Upper lobe of right lung (tissue), 1 donor: ENCODE measurements at regions not wholly inside any gene's neighbourhood (a gene's known extent, or its start where the extent isn't known, plus 50 kb on each side); places are given as distances from the start of the nearest gene placed in this dataset.
"Not testable (repeated sequence)": the region's sequence is repeated elsewhere in the genome, so short reads cannot be mapped to it uniquely, and the experiment has no call there.

Experiments
- ATAC-seq: fragments of 200-7000 bp; cut with Tn5 transposase; one replicate; pipeline ENCODE4 v1.9.1; 2020; ENCODE audit warnings: mild to moderate bottlenecking, moderate library complexity
- DNase-seq: peaks from one replicate; pipeline ENCODE4 v3.0.0-alpha.2; 2020
- H3K27ac ChIP-seq: fragments of 200-600 bp; one replicate; pipeline ENCODE4 v1.8.0; 2022
- H3K27me3 ChIP-seq: fragments of 200-600 bp; one replicate; pipeline ENCODE4 v1.8.0; 2022; ENCODE audit warnings: mild to moderate bottlenecking
- H3K36me3 ChIP-seq: fragments of 200-600 bp; one replicate; pipeline ENCODE4 v1.8.0; 2022
- H3K4me1 ChIP-seq: fragments of 200-600 bp; one replicate; pipeline ENCODE4 v1.8.0; 2022
- H3K4me3 ChIP-seq: fragments of 200-600 bp; one replicate; pipeline ENCODE4 v1.8.0; 2022; ENCODE audit warnings: mild to moderate bottlenecking
- H3K9me3 ChIP-seq: fragments of 200-600 bp; one replicate; pipeline ENCODE4 v1.8.0; 2022
- intact Hi-C: fragments of 100-400 bp; cut with DNase I; formaldehyde crosslinking; loops from one replicate; pipeline ENCODE4 v1.11.0; 2022
- TF ChIP-seq, protein P1 (sequence below): fragments of 200-600 bp; IDR thresholded peaks from one replicate; pipeline ENCODE4 v1.8.0; 2022; ENCODE audit warnings: antibody characterized with exemption
- donor health status: DM: no; HTN: yes; CAD: no; lungs with severe emphysema.

DNA sequence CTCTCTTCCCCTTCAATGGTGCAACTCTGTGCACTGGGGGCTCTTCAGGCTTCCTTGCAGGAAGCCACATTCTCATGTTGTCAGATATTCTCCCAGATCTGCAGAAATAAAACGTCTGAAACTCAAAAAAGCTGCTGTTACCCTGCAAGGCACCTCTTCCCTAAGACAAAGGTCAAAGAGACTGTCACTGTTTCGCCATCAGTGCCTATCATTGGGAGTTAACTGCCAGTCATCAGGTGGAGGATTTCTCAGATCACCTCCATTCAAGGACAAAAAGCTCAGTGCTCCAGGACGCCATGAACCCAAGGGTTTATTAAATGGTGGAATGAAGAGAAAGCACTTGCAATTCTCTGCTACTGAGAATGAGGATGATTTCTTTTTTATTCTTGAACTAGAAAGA, 144.6 kb upstream of the PALS2 start:
- TF ChIP-seq, protein P1, sequence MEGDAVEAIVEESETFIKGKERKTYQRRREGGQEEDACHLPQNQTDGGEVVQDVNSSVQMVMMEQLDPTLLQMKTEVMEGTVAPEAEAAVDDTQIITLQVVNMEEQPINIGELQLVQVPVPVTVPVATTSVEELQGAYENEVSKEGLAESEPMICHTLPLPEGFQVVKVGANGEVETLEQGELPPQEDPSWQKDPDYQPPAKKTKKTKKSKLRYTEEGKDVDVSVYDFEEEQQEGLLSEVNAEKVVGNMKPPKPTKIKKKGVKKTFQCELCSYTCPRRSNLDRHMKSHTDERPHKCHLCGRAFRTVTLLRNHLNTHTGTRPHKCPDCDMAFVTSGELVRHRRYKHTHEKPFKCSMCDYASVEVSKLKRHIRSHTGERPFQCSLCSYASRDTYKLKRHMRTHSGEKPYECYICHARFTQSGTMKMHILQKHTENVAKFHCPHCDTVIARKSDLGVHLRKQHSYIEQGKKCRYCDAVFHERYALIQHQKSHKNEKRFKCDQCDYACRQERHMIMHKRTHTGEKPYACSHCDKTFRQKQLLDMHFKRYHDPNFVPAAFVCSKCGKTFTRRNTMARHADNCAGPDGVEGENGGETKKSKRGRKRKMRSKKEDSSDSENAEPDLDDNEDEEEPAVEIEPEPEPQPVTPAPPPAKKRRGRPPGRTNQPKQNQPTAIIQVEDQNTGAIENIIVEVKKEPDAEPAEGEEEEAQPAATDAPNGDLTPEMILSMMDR, result no peak
- H3K4me3 ChIP-seq, result no peak overlapping the region
- intact Hi-C loops, result no loop called here
- no peaks in the 10 kb centered on the region for H3K9me3 ChIP-seq
- DNase-seq, result no peak
- H3K36me3 ChIP-seq, result no peaks in the 10 kb centered on the region
- H3K4me1 ChIP-seq, result no peaks in the 10 kb centered on the region
- no peaks in the 10 kb centered on the region for H3K27me3 ChIP-seq
- no peak overlapping the region for H3K27ac ChIP-seq
- no peak for ATAC-seq

- Histone ChIP-seq H3K27ac (no peak overlapping the region), H3K27me3 (no peaks in the 10 kb centered on the region), H3K4me3 (no peak overlapping the region), H3K4me1 (no peaks in the 10 kb centered on the region), H3K36me3 (no peaks in the 10 kb centered on the region), H3K9me3 (no peaks in the 10 kb centered on the region)
- TF ChIP-seq, protein P1, result no peak
- DNase-seq (no peak), ATAC-seq (no peak)
- intact Hi-C loops, result no loop called here
Measured at GRCh38 chr7:24432677-24433076, 140.6 kb upstream of the PALS2 start.

DNA sequence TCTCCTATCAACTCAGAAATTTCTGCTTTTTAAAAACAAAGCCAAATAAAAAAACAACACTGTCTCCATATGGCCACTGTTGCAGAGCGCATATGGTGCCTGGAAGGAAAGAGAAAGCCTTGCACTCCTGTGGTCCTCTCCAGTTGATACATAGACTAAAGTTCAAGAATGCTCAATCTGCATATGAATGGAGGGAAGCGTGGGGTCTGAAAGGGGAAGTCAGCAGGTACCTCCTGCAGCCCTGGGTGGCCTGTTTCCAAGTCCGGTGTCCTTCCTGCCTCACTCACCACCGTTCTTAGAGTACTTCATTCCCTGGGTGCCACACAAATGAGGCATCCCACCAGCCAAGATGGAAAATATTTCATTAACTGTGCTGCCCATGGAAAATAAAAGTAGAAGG, 138.3 kb upstream of the PALS2 start:
- TF ChIP-seq, protein P1, result no peak
- no peaks in the 10 kb centered on the region for H3K27me3 ChIP-seq
- no peak overlapping the region for H3K27ac ChIP-seq
- H3K4me1 ChIP-seq, result no peaks in the 10 kb centered on the region
- DNase-seq, result no peak
- H3K9me3 ChIP-seq, result no peaks in the 10 kb centered on the region
- ATAC-seq, result no peak
- intact Hi-C loops, result no loop called here
- H3K4me3 ChIP-seq, result no peak overlapping the region
- no peaks in the 10 kb centered on the region for H3K36me3 ChIP-seq

DNA sequence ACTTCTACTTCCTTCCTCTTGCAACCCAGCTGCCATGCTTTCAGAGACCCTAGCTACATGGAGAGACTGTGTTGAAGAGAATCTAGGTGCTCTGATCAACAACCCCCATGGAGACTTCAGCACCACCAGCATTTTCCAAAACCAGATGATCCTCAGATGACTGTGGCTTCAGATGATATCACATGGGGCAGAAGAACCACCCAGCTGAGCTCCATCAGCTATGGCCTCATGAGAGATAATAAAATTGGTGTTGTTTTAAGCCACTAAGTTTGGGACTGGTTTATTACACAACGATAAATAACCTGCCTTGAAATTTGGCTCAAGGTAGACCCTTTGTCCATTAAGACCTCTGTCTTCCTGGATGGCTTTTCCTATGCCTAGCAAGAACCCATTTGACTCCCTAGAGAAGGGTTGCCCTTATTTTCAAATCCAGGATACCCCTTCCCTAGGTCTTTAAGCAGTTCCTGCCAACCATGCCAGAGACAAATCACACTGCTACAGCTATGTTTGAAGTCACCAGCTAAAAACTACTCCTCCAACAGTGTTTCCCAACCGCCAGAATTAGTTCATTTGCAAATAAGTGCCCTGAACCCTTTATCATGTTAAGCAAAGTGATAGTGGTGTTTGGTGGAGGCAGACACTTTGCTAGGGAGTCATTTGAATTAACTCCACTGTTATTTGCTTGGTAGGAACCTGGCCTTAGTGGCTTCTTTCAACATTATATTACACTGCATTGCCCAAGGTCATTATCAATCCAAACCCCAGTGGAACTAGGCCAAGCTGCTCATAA, 136.9 kb upstream of the PALS2 start:
- Histone ChIP-seq H3K4me3 (no peak overlapping the region), H3K36me3 (no peaks in the 10 kb centered on the region), H3K27me3 (no peaks in the 10 kb centered on the region), H3K4me1 (no peaks in the 10 kb centered on the region), H3K27ac (no peak overlapping the region), H3K9me3 (no peaks in the 10 kb centered on the region)
- TF ChIP-seq, protein P1, result no peak
- ATAC-seq (no peak), DNase-seq (no peak)
- intact Hi-C loops, result no loop called here

GRCh38 chr7:24438232-24438631, 135.0 kb upstream of the PALS2 start:
- Histone ChIP-seq H3K9me3 (no peaks in the 10 kb centered on the region), H3K36me3 (no peaks in the 10 kb centered on the region), H3K4me3 (no peak overlapping the region), H3K4me1 (no peaks in the 10 kb centered on the region), H3K27ac (no peak overlapping the region), H3K27me3 (no peaks in the 10 kb centered on the region)
- TF ChIP-seq, protein P1, result no peak
- intact Hi-C loops, result no loop called here
- ATAC-seq, result no peak
- DNase-seq, result no peak

DNA sequence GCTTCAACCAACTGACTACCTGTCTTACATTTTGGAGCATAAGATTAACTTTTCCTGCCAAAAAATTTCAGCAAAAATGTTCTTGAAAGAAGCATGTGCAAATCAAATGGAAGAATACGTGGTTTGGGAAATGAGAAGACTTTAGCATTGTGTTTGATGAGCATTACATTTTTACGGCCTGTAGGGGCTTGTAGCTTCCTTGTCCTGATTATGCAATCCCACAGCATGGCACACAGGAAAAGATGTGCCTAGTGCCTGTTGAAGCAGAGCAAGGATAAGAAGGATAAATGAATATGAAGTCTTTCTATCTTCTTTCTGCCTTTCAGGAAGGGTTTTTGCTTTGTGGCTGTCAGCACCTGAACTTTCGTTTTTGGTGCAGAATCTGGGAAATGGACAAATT, 134.1 kb upstream of the PALS2 start:
- DNase-seq, H3K4me1 ChIP-seq, H3K9me3 ChIP-seq, H3K36me3 ChIP-seq, intact Hi-C loops, H3K27me3 ChIP-seq, H3K4me3 ChIP-seq, H3K27ac ChIP-seq, ATAC-seq: not testable (repeated sequence)
